Activated T-helper 17 cell treated with anti-CD3 and anti-CD28 coated beads, Interleukin-2, amount 50 U/mL, for 72 hours (primary cell): ENCODE measurements at regions not wholly inside any gene's neighbourhood (a gene's known extent, or its start where the extent isn't known, plus 50 kb on each side); places are given as distances from the start of the nearest gene placed in this dataset.

Experiments used
- ATAC-seq: fragments of 150-1000 bp; cut with Tn5 transposase; replicated peaks from 2 replicates; pipeline ENCODE4 v1.10.0; 2021; ENCODE audit warnings: mild to moderate bottlenecking, moderate library complexity
- H3K27ac Mint-ChIP-seq: one replicate; pipeline ENCODE4 v1.8.0; 2022; ENCODE audit warnings: mixed read lengths
- H3K27me3 Mint-ChIP-seq: one replicate; pipeline ENCODE4 v1.8.0; 2022; ENCODE audit warnings: mixed read lengths
- H3K36me3 Mint-ChIP-seq: one replicate; pipeline ENCODE4 v1.8.0; 2022; ENCODE audit warnings: low read depth, mild to moderate bottlenecking, mixed read lengths
- H3K4me1 Mint-ChIP-seq: one replicate; pipeline ENCODE4 v1.8.0; 2022; ENCODE audit warnings: mixed read lengths
- H3K4me3 Mint-ChIP-seq: one replicate; pipeline ENCODE4 v1.8.0; 2022; ENCODE audit warnings: mild to moderate bottlenecking, mixed read lengths
- H3K9me3 Mint-ChIP-seq: one replicate; pipeline ENCODE4 v1.8.0; 2022; ENCODE audit warnings: mixed read lengths

DNA sequence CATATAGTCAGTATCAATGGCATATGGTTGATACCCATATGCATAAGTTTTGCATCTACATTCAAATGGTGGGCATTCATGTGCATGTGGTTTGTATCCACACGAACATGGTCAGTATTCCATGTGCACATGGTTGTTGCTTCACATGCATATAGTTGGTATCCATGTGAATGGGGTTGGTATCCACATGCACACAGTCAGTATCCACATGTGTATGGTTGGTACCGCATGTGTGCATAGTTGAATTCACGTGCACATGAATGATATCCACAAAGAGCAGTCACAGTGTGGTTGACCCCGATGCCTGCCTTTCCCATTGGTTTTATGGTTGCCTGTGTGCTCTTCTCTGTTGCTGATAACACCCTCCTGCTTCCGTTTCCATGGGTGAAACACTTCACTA lies 427.9 kb downstream of the STIM2 start:
- ATAC-seq: no peak
- no peaks in the 10 kb centered on the region for H3K36me3 Mint-ChIP-seq
- H3K4me3 Mint-ChIP-seq: no peak overlapping the region
- H3K4me1 Mint-ChIP-seq: no peaks in the 10 kb centered on the region
- H3K27ac Mint-ChIP-seq: no peak overlapping the region
- no peaks in the 10 kb centered on the region for H3K27me3 Mint-ChIP-seq
- peaks cover 6% of the 10 kb centered on the region for H3K9me3 Mint-ChIP-seq

DNA sequence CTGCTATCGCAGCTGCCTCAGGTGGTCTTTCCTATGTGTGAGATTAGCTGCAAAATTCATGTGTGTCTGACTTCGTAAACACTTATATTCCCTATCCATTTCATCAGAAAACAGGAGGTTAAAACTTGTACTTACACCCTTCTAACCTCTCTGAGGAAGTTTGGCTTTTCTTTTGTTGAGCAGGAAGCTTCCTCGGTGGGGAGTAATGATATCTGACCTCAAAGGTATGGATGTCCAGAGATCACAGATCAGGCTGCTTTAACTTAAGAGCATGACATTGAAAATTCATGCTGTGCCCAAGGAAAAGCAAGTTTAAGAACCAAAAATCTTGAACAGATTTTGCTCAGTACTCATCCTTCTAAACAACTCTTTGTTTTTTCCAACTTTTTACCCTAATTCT lies 429.1 kb downstream of the STIM2 start:
- no peak overlapping the region for H3K4me3 Mint-ChIP-seq
- H3K9me3 Mint-ChIP-seq: peaks cover 6% of the 10 kb centered on the region
- ATAC-seq: no peak
- no peaks in the 10 kb centered on the region for H3K4me1 Mint-ChIP-seq
- no peaks in the 10 kb centered on the region for H3K36me3 Mint-ChIP-seq
- H3K27ac Mint-ChIP-seq: no peak overlapping the region
- no peaks in the 10 kb centered on the region for H3K27me3 Mint-ChIP-seq

DNA sequence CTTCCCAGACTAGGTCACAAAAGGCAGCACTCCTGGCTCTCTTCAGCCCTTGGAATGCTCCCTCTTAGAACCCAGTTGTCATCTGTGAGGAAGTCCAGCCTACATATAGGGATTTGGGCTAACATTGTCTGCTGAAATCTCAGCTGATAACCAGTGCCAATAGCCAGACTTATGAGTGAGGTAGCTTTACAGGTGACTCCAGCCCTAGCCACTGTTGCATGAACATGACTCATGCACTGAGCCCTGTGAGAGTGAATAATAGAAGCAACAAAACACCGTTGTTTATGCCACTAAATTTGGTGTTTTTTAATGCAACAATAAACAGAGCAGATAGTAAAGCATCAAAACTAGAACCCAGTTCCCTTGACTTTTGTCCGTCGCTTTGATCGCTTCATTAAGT lies 433.2 kb downstream of the STIM2 start:
- peaks cover 12% of the 10 kb centered on the region for H3K9me3 Mint-ChIP-seq
- peaks cover 6% of the 10 kb centered on the region for H3K27me3 Mint-ChIP-seq
- no peak for ATAC-seq
- no peak overlapping the region for H3K27ac Mint-ChIP-seq
- no peak overlapping the region for H3K4me3 Mint-ChIP-seq
- H3K4me1 Mint-ChIP-seq: no peaks in the 10 kb centered on the region
- no peaks in the 10 kb centered on the region for H3K36me3 Mint-ChIP-seq

DNA sequence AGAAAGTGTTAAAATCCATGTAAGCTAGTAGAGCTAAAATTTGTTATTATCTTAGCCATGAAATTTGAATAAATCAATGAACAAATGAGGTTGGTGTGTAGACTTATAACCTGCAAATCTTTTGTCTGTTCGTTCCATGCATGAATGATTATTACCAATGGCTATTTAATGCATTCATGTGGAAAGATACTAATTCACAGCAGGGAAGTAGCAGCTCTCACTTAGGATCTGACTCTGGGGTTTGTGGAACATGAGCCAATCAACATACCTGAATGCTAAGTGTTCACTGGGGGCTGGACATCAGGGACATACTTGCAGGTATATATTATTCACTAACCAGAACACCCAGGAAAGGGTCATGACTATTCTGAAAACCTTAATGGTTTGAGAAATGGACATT lies 444.1 kb downstream of the STIM2 start:
- Mint-ChIP-seq H3K9me3 (peaks cover 7% of the 10 kb centered on the region), H3K27ac (no peak overlapping the region), H3K4me1 (no peaks in the 10 kb centered on the region), H3K27me3 (no peaks in the 10 kb centered on the region), H3K4me3 (no peak overlapping the region), H3K36me3 (no peaks in the 10 kb centered on the region)
- no peak for ATAC-seq

DNA sequence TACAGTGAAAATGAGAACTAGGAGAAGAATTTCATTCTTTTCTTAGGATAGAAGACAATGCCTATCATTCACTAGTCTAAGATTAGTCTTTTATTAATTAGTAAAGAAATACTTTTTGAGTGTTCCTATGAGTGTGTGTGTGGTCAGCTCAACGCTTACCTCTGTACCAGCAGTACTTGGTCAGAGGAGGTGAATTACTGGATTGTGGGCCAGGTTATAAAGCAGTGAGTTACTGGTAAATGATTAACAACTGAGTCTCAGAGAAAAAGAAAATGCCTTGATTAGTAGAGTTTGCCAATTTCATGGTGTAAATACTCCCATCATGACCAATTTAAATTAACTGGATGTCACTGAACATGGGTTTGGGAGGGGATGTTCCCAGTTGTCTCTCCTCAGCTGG lies 444.6 kb downstream of the STIM2 start:
- Mint-ChIP-seq H3K9me3 (peaks cover 7% of the 10 kb centered on the region), H3K4me1 (no peaks in the 10 kb centered on the region), H3K27ac (no peak overlapping the region), H3K36me3 (no peaks in the 10 kb centered on the region), H3K27me3 (no peaks in the 10 kb centered on the region), H3K4me3 (no peak overlapping the region)
- no peak for ATAC-seq

DNA sequence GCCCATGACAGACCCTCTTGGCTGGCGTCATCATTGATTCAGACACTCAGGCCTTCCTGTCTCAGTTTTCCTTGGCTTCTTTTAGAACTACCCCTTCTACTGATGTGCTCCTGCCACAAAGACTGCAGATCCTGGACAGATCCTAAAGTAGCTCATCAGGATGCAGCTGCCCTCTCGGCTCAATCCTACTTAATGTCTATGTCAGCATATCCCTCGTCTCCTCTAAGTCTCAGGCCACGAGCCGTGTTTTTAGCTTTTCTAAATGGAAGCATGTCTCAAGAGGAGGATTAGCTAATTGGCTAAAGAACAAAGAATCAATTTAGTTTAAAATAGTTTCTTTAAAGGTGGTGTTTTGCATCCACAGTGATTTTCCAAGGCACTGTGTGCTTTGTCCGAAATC lies 447.7 kb downstream of the STIM2 start:
- no peaks in the 10 kb centered on the region for H3K36me3 Mint-ChIP-seq
- no peaks in the 10 kb centered on the region for H3K4me1 Mint-ChIP-seq
- ATAC-seq: no peak
- peaks cover 6% of the 10 kb centered on the region for H3K9me3 Mint-ChIP-seq
- H3K27me3 Mint-ChIP-seq: no peaks in the 10 kb centered on the region
- no peak overlapping the region for H3K27ac Mint-ChIP-seq
- H3K4me3 Mint-ChIP-seq: no peak overlapping the region

DNA sequence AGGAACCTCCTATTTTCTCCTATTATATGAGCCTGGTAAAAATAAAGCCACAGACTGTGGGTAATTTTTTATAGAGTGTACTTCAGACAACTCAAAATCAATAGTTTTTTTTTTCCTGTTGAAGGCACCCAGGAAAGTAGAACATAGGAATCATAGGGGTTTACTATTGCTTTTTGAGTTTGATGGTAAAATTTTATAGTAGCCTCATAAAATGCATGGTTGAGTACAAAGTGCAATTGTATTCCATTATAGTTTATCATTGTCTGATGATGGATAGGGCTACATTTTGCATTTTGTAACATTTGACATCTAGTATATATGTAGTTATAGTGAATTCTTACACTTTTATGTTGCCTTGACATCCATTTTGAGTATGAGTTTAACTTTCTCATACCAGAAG lies 455.0 kb downstream of the STIM2 start:
- Mint-ChIP-seq H3K9me3 (peaks cover 4% of the 10 kb centered on the region), H3K36me3 (no peaks in the 10 kb centered on the region), H3K4me3 (no peak overlapping the region), H3K4me1 (no peaks in the 10 kb centered on the region), H3K27me3 (peaks cover 4% of the 10 kb centered on the region), H3K27ac (no peak overlapping the region)
- no peak for ATAC-seq

DNA sequence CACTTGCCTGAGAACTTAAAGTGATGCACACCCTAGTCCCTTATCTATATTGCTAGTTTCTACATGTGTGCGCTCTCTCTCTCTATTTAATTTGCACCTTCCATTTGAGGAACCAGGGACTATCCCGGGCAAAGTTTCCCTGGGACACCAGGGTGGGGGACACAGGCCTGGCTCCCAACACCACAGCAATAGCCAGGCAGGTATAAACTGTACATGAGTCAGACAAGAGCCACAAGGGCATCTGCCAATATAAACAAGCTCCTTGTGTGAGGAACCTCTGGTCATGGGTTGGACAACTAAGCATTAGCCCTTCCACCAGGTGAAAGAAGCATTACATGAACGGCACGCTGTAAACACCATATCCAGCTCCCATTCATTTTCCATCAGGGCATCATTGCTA lies 455.5 kb downstream of the STIM2 start:
- Mint-ChIP-seq H3K4me1 (no peaks in the 10 kb centered on the region), H3K4me3 (no peak overlapping the region), H3K9me3 (peaks cover 4% of the 10 kb centered on the region), H3K36me3 (no peaks in the 10 kb centered on the region), H3K27ac (no peak overlapping the region), H3K27me3 (peaks cover 4% of the 10 kb centered on the region)
- ATAC-seq: no peak

DNA sequence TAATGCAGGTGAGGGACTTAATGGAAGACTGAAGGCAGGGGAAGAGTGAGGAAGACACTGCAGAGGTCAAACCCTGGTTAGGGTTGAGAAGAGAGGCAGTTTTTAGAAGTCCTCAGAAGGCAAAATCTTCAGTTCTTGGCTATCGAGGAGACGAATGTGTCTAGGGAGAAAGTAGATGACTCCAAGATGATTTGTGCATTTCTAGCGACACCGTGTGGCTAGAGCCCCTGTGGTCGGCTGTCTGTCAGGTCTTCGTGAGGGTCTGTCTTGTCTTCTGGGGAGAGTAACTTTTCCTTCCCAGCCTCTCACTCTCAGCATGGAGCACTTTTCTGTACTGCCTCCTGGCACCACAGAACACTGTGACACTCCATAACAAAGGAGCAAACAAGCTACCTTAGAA lies 458.1 kb downstream of the STIM2 start:
- Mint-ChIP-seq H3K4me3 (no peak overlapping the region), H3K4me1 (no peaks in the 10 kb centered on the region), H3K36me3 (no peaks in the 10 kb centered on the region), H3K9me3 (no peaks in the 10 kb centered on the region), H3K27me3 (peaks cover 8% of the 10 kb centered on the region), H3K27ac (no peak overlapping the region)
- ATAC-seq: no peak

DNA sequence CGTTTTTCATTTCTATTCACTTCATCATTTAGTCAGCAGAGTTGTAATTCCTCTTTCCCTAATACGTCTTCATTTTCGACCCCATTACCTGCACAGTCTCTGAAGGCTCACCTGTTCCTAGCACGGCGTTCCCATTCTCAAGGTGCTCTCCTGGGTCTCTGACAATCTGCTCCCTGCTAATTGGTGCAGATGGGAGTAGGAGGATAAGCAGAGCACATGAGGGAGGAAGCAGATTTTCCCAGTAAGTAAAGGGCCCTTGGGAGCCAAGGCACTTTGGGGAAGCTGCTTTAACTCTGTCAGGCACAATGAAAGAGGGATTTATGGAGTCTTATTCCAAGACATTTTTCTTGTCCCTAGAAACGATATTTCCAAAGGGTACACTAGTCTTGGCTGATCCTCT lies 466.4 kb downstream of the STIM2 start:
- ATAC-seq: no peak
- no peak overlapping the region for H3K27ac Mint-ChIP-seq
- H3K4me1 Mint-ChIP-seq: no peaks in the 10 kb centered on the region
- H3K9me3 Mint-ChIP-seq: no peaks in the 10 kb centered on the region
- H3K27me3 Mint-ChIP-seq: peaks cover 3% of the 10 kb centered on the region
- H3K36me3 Mint-ChIP-seq: no peaks in the 10 kb centered on the region
- H3K4me3 Mint-ChIP-seq: no peak overlapping the region

DNA sequence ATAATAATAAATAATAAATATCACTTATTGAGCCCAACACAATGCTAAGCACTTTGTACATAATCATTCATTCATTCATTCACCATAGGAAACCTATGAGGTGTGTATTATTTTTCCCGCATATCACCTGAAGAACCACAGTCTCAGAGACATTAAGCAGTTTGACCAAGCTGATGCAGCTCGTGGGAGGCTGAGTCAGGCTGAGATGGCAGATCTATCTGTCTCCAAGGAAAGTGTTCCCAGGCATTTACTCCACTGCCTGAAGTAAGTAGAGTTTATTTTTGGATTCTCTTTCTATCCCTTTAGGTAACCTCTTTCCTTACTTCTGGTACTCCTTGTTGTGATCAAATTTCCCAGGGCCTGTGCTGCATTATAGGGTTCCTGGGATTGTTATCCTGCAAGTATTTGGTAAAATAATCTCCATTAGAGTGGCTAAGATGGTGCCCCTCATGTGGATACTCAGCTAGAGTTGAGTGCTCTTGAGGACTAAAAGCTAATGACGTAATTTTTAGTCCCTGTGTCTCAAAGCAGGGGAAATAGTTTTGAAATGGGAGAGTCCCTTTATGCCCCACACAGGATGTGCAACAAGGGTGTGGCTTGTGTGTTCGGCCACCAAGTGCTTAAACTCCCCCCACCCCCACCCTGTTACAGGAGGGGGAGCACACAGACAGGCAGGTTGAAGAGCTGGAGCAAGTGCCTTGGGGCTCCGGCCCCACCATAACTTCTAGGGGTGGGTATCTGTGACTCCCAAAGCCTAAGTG lies 467.0 kb downstream of the STIM2 start:
- H3K4me1 Mint-ChIP-seq: no peaks in the 10 kb centered on the region
- no peak overlapping the region for H3K4me3 Mint-ChIP-seq
- H3K36me3 Mint-ChIP-seq: no peaks in the 10 kb centered on the region
- H3K27ac Mint-ChIP-seq: no peak overlapping the region
- H3K27me3 Mint-ChIP-seq: peaks cover 3% of the 10 kb centered on the region
- H3K9me3 Mint-ChIP-seq: no peaks in the 10 kb centered on the region
- ATAC-seq: no peak

DNA sequence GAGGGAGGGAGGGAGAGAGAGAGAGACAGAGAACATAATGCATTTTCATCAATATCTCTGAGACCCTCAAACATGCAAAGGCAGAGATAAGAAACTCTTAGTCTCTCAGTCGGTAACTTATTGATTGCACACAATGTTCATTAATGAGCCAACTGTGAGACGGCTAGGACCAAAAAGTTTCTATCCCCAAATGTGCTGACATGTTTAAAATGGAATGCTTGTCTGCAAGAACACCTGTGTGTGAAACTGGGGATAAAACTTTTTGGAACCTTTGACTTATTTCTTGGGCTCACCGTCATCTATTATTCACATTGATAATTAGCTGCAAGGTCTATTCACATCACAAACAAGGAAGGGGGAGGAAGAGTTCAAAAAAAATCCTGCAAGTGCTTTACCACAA lies 477.9 kb downstream of the STIM2 start:
- no peaks in the 10 kb centered on the region for H3K27me3 Mint-ChIP-seq
- ATAC-seq: no peak
- H3K4me1 Mint-ChIP-seq: no peaks in the 10 kb centered on the region
- no peaks in the 10 kb centered on the region for H3K36me3 Mint-ChIP-seq
- H3K27ac Mint-ChIP-seq: no peak overlapping the region
- H3K4me3 Mint-ChIP-seq: no peak overlapping the region
- H3K9me3 Mint-ChIP-seq: peaks cover 3% of the 10 kb centered on the region

DNA sequence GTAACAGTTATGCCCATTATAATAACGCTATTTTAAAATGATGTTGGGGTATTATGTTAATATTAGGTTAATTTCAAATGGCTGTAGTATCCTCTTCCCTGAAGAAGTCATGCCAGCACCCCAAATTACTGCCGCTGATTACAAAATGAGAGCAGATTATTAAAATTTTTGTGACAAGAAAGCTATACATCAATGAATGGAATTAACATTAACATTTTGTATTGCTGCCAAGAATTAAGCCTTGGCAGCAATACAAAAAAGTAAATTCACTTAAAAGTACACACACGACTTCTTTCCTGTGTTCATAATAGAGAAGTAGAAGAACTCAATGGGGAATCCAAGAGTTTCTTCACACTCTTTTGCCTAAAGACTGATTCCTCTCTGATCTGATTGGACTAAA lies 482.8 kb downstream of the STIM2 start:
- H3K4me3 Mint-ChIP-seq: no peak overlapping the region
- no peaks in the 10 kb centered on the region for H3K4me1 Mint-ChIP-seq
- H3K36me3 Mint-ChIP-seq: no peaks in the 10 kb centered on the region
- H3K9me3 Mint-ChIP-seq: peaks cover 6% of the 10 kb centered on the region
- no peaks in the 10 kb centered on the region for H3K27me3 Mint-ChIP-seq
- ATAC-seq: no peak
- H3K27ac Mint-ChIP-seq: no peak overlapping the region

DNA sequence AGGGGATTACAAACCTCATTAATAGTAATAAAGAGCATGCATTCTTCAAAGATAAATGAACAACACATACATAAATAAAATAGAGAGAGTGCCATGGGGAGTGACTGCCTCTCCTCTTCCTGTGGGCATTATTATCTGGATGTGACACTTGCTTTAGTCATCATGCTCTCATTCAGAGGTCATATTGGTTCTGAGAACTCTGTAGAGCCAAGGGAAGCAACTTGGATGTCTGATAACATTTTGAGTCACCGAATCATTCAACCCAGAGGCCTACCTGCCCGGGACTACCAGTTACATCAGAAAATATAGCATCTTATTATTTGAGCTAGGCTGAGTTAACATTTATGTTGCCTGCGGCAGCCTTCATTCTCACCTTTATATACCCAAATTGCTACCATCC lies 489.5 kb downstream of the STIM2 start:
- Mint-ChIP-seq H3K9me3 (peaks cover 3% of the 10 kb centered on the region), H3K4me3 (no peak overlapping the region), H3K27me3 (no peaks in the 10 kb centered on the region), H3K36me3 (no peaks in the 10 kb centered on the region), H3K27ac (no peak overlapping the region), H3K4me1 (no peaks in the 10 kb centered on the region)
- no peak for ATAC-seq

DNA sequence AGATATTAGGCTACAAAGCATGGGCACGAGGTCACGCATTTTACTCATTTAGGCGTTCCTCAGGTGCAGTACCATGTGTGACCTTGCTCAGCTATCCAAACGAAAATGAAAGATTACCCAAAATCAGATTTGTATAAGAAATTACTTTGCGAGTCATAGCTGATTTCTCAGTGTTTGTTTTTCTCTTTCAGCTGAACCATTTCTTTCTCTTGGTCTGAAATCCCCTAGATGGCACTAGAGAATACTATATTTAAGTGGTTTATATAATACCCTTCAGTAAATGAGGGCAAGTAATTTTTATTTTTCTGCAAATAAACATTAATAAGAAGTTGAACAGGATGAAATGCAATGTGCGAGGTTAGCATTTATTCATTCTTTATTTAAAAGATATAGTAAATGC lies 496.6 kb downstream of the STIM2 start:
- ATAC-seq: no peak
- Mint-ChIP-seq H3K9me3 (no peaks in the 10 kb centered on the region), H3K4me1 (no peaks in the 10 kb centered on the region), H3K27ac (no peak overlapping the region), H3K27me3 (no peaks in the 10 kb centered on the region), H3K36me3 (no peaks in the 10 kb centered on the region), H3K4me3 (no peak overlapping the region)

DNA sequence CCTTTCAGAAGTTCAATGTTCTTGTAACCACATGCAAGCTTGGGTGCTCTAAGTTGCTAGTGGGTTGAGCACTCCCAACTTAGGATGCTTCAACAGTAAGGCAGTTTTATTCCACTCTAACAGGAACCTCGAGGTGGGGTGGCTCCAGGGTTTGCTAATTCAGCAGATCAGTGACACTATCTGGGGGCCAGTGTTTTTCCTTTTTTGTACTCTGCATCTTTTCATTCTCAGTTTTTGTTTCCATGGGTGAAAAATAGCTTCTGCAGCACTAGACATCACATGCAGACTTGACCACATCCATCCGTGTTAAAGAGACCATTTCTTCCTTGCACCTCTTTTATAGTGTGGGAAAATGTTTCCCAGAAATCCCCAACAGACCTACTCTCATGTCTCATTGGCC lies 497.6 kb downstream of the STIM2 start:
- Mint-ChIP-seq H3K4me1 (no peaks in the 10 kb centered on the region), H3K36me3 (no peaks in the 10 kb centered on the region), H3K27me3 (no peaks in the 10 kb centered on the region), H3K4me3 (no peak overlapping the region), H3K9me3 (no peaks in the 10 kb centered on the region), H3K27ac (no peak overlapping the region)
- ATAC-seq: no peak
